OCI-LY3 (cell line): ENCODE measurements at regions not wholly inside any gene's neighbourhood (a gene's known extent, or its start where the extent isn't known, plus 50 kb on each side); places are given as distances from the start of the nearest gene placed in this dataset.
"Not testable (repeated sequence)": the region's sequence is repeated elsewhere in the genome, so short reads cannot be mapped to it uniquely, and the experiment has no call there.

Experiments used
- H2AFZ ChIP-seq: fragments of 200-600, 300-600 bp; shearing (Covaris generic); 2 replicates; pipeline ENCODE4 v1.6.0; 2014; ENCODE audit warnings: antibody characterized with exemption, low read depth, low read length
- H3K27ac ChIP-seq: fragments of 200-600, 300-600 bp; sonication (generic); 2 replicates; pipeline ENCODE4 v1.5.1; 2014; ENCODE audit warnings: mild to moderate bottlenecking, low read length, moderate library complexity, mixed read lengths
- H3K27me3 ChIP-seq: fragments of 200-600, 300-600 bp; sonication (generic); 2 replicates; pipeline ENCODE4 v1.6.1; 2014; ENCODE audit warnings: low read depth, low read length, mixed read lengths
- H3K36me3 ChIP-seq: fragments of 200-600, 300-600 bp; sonication (generic); replicated peaks from 2 replicates; pipeline ENCODE3; 2014; ENCODE audit warnings: low read depth, low read length, mixed read lengths
- H3K4me1 ChIP-seq: fragments of 300-600, 200-600 bp; sonication (generic); 2 replicates; pipeline ENCODE4 v1.6.1; 2014; ENCODE audit warnings: low read length, mixed read lengths
- H3K4me2 ChIP-seq: fragments of 200-600, 300-600 bp; sonication (generic); 2 replicates; pipeline ENCODE4 v1.6.1; 2014; ENCODE audit warnings: low read length, mixed read lengths
- H3K4me3 ChIP-seq: fragments of 300-600, 200-600 bp; sonication (generic); 2 replicates; pipeline ENCODE4 v1.5.1; 2014; ENCODE audit warnings: antibody characterized with exemption, mild to moderate bottlenecking, low read length, moderate library complexity
- H3K79me2 ChIP-seq: fragments of 300-600, 200-600 bp; shearing (Covaris generic); 2 replicates; pipeline ENCODE4 v1.6.1; 2014; ENCODE audit warnings: mild to moderate bottlenecking, low read length, mixed read lengths
- H3K9ac ChIP-seq: fragments of 300-600, 200-600 bp; shearing (Covaris generic); 2 replicates; pipeline ENCODE4 v1.6.0; 2014; ENCODE audit warnings: mild to moderate bottlenecking, low read length, moderate library complexity
- H3K9me3 ChIP-seq: fragments of 200-600, 300-600 bp; shearing (Covaris generic); 2 replicates; pipeline ENCODE4 v1.6.1; 2014; ENCODE audit warnings: low read length, mixed read lengths; ENCODE audit not compliant: insufficient read depth
- H4K20me1 ChIP-seq: fragments of 200-600, 300-600 bp; sonication (generic); 2 replicates; pipeline ENCODE4 v1.6.1; 2016; ENCODE audit warnings: low read length, mixed read lengths; ENCODE audit not compliant: insufficient read depth
- CTCF ChIP-seq: fragments of 200-600, 300-600 bp; sonication (generic); IDR thresholded peaks from 2 replicates; pipeline ENCODE4 v1.5.1; 2014; ENCODE audit warnings: antibody characterized with exemption, low read length, low read depth
- EZH2phosphoT487 ChIP-seq: fragments of 200-600 bp; shearing (Covaris generic); IDR thresholded peaks from 2 replicates; pipeline ENCODE4 v1.6.1; 2018; ENCODE audit warnings: antibody characterized with exemption, mixed run types, low read depth

- H2AFZ ChIP-seq = no peak overlapping the region
- no peaks in the 10 kb centered on the region for H3K79me2 ChIP-seq
- no peaks in the 10 kb centered on the region for H3K4me1 ChIP-seq
- H3K36me3 ChIP-seq = no peaks in the 10 kb centered on the region
- no peaks in the 10 kb centered on the region for H3K9me3 ChIP-seq
- H3K27me3 ChIP-seq = peaks cover 24% of the 10 kb centered on the region; the same call in 1 of the 2 replicates
- no peak overlapping the region for H3K27ac ChIP-seq
- H3K9ac ChIP-seq = no peak overlapping the region
- H3K4me3 ChIP-seq = no peak overlapping the region
- H4K20me1 ChIP-seq = no peaks in the 10 kb centered on the region
- no peak for TF ChIP-seq CTCF
- no peak for TF ChIP-seq EZH2phosphoT487
- H3K4me2 ChIP-seq = no peak overlapping the region
These were observed 148.8 kb downstream of the BLID start for GRCh38 chr11:121967131-121967704.

DNA sequence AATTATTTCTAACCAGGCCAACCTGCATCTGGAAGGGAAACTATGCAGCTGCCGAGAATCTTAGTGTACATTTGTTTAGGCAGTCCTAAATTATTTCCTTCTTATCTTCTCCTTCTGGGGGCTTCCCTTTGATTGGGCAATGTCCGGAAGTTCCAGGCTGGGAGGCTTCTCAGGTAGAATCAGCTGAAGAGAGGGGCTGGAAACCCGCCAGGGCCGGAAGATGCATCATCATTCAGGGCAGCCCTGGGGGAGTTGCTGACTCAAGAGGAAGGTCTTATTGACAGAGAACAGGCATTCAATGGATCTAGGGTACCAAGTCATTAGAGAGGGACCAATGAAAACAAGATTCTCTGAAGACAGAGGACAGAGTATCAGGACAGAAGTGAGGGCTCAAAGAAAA, 150.7 kb downstream of the BLID start:
- H4K20me1 ChIP-seq = no peaks in the 10 kb centered on the region
- no peaks in the 10 kb centered on the region for H3K36me3 ChIP-seq
- TF ChIP-seq EZH2phosphoT487 = no peak
- TF ChIP-seq CTCF = no peak
- no peak overlapping the region for H3K27ac ChIP-seq
- no peaks in the 10 kb centered on the region for H3K79me2 ChIP-seq
- H2AFZ ChIP-seq = no peak overlapping the region
- no peaks in the 10 kb centered on the region for H3K4me1 ChIP-seq
- H3K9me3 ChIP-seq = no peaks in the 10 kb centered on the region
- no peak overlapping the region for H3K4me2 ChIP-seq
- H3K4me3 ChIP-seq = no peak overlapping the region
- peaks cover 30% of the 10 kb centered on the region for H3K27me3 ChIP-seq
- H3K9ac ChIP-seq = no peak overlapping the region

GRCh38 chr11:121964591-121964990, 151.4 kb downstream of the BLID start:
- no peak for TF ChIP-seq CTCF
- TF ChIP-seq EZH2phosphoT487 = no peak
- H3K9me3 ChIP-seq = no peaks in the 10 kb centered on the region
- H3K79me2 ChIP-seq = no peaks in the 10 kb centered on the region
- peaks cover 26% of the 10 kb centered on the region for H3K27me3 ChIP-seq
- no peak overlapping the region for H3K27ac ChIP-seq
- H3K4me2 ChIP-seq = no peak overlapping the region
- no peaks in the 10 kb centered on the region for H3K36me3 ChIP-seq
- H3K4me3 ChIP-seq = no peak overlapping the region
- peaks cover 5% of the 10 kb centered on the region for H3K4me1 ChIP-seq
- no peaks in the 10 kb centered on the region for H4K20me1 ChIP-seq
- no peak overlapping the region for H2AFZ ChIP-seq
- H3K9ac ChIP-seq = no peak overlapping the region

- not testable (repeated sequence) for H3K4me2 ChIP-seq, H3K4me3 ChIP-seq, H3K9me3 ChIP-seq, H2AFZ ChIP-seq, H4K20me1 ChIP-seq, H3K9ac ChIP-seq, H3K79me2 ChIP-seq, H3K36me3 ChIP-seq, H3K27ac ChIP-seq
- H3K4me1 ChIP-seq = peaks cover 12% of the 10 kb centered on the region
- peaks cover 24% of the 10 kb centered on the region for H3K27me3 ChIP-seq
These were observed 152.2 kb downstream of the BLID start for GRCh38 chr11:121963846-121964245.
